GM19395 (cell line): ENCODE measurements at regions not wholly inside any gene's neighbourhood (a gene's known extent, or its start where the extent isn't known, plus 50 kb on each side); places are given as distances from the start of the nearest gene placed in this dataset.

Experiments used
- ATAC-seq: cut with Tn5 transposase; IDR thresholded peaks from one replicate; pipeline ENCODE4 v1.9.1; 2021; ENCODE audit warnings: mild to moderate bottlenecking, moderate library complexity; ENCODE audit not compliant: unreplicated experiment

DNA sequence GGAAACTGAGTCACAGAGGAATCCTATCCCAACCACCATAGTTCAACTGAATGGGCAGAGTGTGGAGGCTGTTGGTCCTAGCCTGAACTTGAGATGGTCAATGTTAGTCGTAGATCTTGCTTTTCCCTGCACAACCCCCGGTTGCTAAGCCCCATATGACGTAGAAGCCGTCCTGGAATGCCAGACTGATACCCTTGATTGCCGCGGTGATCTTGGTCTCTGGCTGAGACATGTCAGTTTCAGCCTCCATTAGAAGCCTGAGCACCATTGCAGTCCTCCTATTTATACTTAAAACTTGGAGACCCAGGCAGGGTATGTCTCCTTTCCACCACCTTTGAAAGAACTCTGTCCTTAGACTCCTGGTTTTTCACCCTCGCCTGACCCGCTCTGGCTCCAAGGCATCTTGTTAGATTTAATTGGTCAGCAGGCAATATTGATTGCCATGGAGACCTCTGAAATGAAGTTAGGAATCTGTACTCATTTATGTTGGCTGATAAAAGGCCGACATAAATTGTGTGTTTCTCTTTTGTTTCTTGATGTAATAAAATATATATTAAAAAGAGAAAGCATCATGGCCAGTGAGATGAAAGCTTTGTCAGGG, 53.4 kb downstream of the RPLP1 start:
- ATAC-seq: no peak

DNA sequence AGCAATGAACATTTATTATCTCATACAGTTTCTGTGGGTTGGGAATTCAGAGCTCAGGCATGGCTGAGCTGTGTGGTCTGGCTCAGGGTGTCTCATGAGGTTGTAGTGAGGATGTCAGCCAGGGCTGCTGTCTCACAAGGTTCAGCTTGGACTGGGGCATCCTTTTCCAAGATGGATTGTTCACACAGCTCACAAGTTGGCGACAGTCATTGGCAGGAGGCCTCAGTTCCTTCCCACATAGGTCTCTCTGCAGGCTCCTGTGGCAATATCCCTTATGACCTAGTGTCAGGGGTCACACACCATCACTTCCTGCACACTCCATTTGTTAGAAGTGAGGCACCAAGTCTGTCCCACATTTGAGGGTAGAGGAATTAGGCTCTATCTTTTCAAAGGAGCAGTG, 56.0 kb downstream of the RPLP1 start:
- ATAC-seq: no peak

DNA sequence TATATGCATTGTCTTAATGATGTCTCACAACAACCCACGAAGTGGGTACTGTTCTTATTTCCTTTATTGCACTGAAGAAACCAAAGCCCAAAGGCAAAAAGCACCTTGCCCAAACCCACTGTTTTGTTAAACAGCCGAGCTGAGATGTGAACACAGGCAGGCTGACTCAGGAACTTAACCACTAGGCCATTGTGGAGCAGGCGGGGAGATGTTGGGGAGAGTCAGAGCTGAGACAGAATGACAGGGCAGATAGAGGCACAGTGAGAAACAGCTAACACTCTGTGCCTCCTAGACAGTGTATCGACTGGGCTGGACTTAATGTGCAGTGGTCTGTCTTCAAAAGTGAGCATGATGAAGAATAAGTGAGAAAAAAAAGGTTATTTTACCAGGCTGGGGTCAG, 56.5 kb downstream of the RPLP1 start:
- ATAC-seq: no peak

DNA sequence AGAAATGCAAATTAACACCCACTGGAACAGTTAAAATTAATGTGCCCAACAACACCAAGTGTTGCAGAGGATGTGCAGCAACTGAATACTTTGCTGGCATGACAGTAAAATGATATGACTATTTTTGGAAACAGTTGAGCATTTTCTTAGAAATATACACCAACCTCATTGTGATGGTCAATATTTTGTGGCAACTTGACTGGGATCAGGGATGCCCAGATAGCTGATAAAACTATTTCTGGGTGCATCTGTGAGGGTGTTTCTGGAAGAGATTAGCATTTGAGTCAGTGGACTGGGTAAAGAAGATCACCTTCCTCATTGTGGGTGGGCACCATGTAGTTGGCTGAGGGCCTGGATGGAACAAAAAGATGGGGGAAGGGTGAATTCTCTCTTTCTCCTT, 57.9 kb downstream of the RPLP1 start:
- ATAC-seq: no peak

DNA sequence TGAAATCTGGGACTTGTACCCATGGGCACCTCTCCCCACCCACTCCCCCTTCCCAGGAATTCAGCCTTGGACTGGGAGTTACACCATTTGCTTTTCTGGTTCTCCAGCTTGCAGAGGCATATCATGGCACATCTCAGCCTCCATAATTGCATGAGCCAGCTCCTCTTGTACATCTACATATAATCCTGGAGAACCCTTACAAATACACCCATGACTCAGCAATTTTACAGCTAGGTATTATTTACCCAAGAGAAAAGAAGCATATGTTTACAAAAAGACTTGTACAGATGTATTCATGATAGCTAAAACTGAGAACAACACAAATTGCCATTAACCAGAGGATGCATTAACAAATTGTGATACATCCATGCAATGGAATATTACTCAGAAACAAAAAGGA, 58.4 kb downstream of the RPLP1 start:
- ATAC-seq: no peak

DNA sequence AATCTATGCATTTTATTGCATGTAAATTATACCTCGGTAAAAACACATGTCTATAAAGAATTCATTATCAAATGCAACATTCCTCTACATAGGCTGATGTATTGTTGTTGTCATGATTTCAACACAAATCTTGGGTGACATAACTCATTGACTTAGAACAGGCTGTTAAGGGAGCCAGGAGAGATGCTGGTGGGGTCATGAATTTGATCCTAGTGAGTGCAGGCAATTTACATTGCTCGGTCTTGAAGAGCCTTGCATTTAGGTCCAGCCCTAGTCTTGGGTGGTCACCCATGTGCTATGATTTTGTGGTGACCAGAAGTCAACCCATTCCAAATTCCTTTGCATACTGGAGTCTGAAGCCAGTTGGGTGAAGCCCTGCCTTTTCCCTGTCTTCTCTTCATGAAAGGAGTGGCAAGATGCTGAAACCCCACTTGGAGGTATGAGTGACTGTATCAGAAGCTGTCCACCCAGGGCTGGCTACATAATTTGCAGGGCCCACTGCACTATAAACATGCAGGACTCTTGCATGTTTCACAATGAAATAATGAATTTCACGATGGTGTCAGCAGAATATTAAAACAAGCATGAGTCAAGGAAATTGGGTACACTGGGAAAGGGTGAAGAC, 59.2 kb downstream of the RPLP1 start:
- ATAC-seq: no peak

DNA sequence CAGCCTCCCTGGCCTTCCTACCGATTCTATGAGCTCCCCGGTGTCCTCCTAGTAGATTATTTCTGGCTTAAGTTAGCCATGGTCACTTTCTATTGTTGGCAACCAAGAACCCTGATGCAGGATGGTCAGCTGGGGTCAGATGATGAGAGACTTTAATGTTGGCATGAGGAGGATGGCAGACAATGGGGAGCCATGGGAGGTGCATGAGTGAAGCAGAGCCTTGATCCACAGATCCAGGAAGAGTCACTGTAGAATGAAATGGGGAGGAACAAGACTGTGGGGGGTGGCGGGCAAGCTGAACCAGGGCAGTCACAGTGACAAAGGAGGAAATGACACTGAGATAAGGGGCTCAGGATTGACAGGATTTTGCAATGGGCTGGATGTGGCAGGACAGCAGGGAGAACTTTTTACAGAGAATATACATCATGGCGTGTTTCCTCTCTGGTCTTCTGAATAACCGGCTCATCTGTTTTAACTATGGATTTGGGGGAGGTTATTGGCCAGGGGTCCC, 60.9 kb downstream of the RPLP1 start:
- ATAC-seq: no peak

DNA sequence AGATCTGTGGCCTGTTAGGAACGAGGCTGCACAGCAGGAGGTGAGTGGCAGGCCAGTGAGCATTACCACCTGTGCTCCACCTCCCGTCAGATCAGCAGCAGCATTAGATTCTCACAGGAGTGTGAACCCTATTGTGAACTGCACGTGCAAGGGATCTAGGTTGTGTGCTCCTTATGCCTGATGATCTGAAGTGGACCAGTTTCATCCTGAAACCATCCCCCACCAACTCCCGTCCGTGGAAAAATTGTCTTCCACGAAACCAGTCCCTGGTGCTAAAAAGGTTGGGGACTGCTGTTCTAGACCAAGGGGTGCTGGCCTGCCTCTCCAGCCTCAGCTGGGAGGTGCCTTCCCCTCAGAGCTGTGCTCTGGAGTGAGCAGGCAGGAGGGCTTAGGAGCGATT, 61.4 kb downstream of the RPLP1 start:
- ATAC-seq: no peak

DNA sequence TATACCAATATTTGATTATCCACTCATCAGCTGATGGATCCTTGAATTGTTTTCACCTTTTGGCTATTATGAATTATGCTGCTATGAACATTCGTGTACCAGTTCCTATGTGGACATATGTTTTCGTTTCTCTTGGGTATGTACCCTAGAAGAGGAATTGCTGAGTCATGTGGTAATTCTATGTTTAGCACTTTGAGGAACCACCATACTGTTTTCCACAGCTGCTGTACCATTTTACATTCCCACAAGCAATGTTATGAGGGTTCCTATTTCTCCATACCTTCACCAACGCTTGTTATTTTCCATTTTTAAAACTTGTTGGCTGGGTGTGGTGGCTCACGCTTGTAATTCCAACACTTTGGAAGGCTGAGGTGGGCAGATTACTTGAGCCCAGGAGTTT, 62.9 kb downstream of the RPLP1 start:
- ATAC-seq: no peak

DNA sequence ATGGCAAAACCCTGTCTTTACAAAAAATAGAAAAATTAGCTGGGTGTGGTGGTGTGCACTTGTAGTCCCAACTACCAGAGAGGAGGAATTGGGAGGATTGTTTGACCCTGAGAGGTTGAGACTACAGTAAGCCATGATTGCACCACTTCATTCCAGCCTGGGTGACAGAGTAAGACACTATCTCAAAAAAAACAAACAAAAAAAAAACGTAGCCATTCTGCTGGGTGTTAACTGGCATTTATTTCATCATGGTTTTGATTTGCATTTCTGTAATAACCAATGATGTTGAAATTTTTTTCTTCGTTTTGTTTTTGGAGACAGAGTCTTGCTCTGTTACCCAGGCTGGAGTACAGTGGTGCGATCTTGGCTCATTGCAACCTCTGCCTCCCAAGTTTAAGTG, 63.3 kb downstream of the RPLP1 start:
- ATAC-seq: no peak

DNA sequence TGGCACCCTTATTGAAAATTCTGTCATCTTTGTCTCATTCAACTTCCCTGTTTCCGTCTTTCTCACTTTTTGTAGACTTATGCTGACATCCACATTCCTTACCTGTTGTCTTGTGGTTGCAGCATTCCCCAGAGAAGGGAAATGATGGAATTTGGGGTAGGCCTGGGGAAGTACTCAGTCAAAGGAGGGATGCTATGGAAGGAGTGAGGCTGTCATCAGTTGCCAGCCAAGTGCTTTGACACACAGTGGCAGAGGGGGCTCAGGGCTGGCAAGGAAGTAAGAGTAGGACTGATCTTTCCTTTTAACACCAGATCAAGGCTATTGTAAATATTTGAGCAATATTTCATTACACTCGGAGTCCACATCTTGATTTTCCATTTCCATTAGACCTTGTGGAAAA, 64.4 kb downstream of the RPLP1 start:
- ATAC-seq: no peak

DNA sequence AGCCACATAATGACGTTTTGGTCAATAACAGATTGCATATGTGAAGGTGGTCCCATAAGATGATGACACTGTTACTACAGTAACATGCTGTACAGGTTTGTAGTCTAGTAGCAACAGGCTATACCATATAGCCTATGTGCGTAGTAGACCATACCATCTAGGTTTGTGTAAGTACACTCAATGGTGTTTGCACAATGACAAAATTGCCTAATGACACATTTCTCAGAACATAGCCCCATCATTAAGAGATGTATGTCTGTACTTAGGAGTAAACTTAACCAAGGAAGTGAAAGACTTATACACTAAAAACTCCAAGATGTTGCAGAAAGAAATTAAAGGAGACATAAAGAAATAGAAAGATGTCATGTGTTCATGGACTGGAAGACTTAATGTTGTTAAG, 66.2 kb downstream of the RPLP1 start:
- ATAC-seq: no peak

DNA sequence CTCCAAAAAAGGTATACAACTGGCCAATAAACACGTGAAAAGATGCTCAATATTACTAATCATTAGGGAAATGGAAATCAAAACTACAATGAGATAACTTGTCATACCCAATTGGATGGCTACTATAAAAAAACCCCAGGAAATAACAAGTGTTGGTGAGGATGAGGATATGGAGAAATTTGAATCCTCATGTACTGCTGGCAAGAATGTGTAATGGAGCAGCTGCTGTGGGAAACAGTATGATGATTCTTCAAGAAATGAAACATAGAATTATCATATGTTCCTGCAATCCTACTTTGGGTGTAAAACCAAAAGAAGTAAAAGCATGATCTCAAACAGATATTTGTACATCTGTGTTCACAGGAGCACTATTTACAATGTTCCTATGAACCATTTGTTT, 67.4 kb downstream of the RPLP1 start:
- ATAC-seq: no peak

DNA sequence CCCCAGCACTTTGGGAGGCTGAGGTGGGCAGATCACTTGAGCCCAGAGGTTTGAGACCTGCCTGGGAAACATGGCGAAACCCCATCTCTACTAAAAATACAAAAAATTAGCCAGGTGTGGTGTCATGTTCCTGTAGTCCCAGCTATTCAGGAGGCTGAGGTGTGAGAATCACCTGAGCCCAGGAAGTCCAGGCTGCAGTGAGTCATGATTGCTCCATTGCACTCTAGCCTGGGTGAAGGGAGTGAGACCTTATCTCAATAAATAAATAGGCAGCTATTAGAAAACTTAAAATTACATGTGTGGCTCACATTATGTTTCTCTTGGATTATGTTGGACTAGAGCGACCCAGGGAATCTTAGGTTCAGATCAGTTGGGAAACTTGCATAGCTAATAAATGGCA, 69.7 kb downstream of the RPLP1 start:
- ATAC-seq: no peak

DNA sequence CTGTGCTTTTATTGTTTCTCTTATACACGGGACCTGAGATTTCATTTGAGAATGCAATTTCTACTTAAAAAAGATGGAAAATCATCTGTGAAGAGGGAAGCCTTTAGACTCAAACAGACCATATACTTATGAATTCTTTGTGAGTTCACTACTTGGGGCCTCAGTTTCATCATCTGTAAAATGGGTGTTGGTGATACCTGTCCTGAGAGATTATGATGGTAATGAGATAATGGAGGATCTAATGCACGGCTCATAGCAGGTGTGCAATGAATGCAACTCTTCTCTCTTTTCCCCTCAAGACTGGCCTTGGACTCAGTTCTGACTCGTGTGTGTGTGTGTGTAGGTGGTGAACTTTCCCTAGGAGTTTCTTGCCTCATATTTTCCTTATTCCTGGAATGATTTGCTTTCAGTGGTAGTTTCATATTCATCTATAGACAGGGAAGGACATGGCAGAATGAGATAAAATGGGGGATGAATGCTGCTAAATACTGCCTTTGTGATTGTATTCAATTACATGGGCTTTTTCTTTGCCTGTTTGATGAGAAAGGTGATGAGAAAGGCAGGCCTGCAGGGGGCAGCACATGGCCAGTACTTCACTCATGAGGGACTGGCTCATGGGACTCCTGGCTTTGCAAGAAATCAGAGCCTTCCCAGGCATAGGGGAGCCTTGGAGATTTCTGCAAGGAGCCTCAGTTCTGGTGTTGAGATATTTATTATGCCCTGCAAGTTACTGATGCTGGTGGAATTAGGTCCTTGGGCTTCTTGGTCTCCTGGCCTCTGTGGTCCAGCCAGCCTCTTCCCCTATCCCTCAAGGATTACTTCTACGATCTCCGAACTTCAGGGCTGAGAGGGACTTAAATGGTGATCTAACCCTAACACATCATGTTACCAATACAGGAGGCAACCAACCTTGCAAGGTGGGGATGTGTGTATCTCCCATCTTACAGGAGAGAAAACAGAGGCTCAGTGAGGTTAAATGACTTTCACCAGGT, 70.7 kb downstream of the RPLP1 start:
- no peak for ATAC-seq

DNA sequence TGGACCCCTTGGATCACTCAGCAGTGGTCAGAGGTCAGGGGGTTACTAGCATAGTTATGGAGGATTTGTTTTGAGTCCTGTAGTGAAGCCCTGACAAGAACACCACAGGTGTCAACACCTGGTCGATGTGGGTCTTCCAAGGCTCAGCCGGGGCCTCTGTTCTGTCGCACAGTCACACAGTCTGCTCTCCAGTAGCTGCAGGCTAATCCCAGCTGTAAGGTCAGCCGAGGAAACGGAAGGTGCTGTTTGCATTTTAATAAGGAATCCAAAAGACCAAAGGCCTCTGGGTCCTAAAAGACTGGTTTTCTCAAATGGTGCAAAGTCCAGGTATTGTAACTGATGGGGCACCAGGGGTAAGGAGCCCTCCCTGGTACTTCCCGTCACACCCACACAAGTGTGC, 71.7 kb downstream of the RPLP1 start:
- ATAC-seq: no peak

DNA sequence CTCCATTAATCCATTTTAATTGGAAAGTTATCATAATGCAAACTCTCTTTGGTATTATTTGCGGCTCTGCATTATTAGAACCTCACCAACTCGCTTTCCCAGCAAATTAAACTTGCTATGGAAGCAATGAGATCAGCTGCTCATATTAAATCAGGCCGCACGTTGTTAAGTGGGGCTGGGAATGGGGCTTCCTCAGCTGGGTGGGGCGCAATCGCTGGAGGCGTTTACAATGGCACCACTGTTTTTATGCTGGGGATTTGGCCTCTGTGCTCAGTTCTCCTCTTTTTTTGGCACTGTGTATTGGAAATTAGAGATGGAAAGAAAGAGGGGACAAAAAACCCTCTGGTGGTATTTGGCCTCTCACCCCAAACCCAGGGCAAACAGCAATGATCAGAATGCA, 72.2 kb downstream of the RPLP1 start:
- ATAC-seq: no peak

DNA sequence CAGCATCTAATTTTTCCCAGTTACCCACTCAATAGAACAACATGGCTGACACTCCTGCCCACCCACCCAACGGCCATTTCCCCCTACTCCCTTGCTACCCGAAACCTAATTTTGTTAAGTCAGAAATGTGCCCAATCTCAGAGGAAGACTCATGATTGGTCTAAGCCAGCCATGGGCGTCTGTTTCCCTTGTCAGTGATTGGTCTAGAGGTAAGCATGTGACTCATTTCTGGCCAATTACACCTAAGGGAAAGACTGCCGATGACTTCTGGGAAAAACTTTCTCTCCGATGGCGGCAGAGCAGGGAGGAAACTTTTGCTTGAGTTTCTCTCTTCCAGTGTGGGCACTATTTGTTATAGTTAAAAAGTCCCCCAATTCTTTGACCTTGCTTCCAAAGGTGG, 72.9 kb downstream of the RPLP1 start:
- ATAC-seq: no peak

DNA sequence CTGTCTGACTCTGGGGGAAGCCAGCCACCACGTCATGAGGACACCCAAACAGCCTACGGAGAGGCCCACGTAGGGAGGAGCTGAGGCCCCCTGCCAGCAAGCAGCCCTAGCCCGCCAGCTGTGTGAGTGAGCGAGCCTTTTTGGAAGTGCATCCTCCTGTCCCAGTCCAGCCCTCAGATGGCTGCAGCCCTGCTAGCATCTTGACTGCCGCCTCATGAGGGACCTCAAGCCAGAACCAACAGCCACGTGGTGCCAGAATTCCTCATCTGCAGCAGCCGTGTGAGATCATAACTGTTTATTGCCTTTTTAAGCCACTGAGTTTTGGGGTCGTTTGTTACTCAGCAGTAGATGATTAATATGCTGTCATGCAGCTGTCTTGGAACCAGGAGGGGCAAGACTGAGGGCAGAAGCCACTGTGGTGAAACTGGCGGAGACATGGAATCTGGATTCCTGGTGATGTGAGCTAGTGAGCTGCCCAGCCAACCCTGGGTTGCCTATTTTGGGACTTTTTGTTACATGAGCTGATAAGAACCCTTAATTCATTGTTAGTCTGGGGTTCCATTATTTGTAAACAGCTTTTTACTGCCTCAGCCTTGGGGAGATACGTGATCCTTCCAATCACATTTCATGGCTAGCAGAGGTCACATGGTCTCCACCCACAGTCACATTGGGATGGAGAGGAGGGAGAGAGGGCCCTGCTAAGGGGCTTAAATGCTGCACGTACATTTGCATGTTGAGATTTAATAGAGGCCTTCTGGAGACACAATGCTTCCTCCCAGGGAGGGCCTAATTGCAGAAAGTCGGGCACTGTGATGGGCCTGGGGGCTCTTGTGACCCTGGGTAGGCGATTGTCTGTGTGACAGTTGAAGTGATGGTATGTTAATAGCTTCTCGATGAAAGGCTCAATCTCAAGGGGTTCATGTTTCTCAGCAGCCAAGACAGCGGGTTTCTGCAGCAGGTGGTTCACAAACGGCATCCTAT, 73.8 kb downstream of the RPLP1 start:
- ATAC-seq: no peak

DNA sequence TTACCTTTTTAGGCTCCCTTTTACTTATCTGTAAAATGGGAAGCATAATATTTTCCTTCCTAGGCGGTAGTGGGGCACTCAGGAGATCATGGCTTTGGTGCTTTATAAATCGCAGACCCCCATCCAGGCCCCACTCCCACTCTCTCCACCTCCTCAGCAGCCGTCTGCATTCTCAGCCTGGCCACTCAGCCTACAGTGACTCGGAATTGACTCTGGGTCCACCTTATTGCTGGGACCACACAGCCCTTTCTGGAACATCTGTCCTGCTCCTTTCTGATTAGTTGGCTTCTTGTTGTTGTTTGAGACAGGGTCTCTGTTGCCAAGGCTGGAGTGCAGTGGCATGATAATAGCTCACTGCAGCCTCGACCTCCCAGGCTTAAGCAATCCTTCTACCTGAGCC, 76.5 kb downstream of the RPLP1 start:
- no peak for ATAC-seq
